AML-193 (cell line): ENCODE measurements at regions not wholly inside any gene's neighbourhood (a gene's known extent, or its start where the extent isn't known, plus 50 kb on each side); places are given as distances from the start of the nearest gene placed in this dataset.
"Not testable (repeated sequence)": the region's sequence is repeated elsewhere in the genome, so short reads cannot be mapped to it uniquely, and the experiment has no call there.

Source experiments
- DNase-seq, 2 experiments: peaks; one replicate each; lab custom pipeline; 2025; lab: John Stamatoyannopoulos, UW

DNA sequence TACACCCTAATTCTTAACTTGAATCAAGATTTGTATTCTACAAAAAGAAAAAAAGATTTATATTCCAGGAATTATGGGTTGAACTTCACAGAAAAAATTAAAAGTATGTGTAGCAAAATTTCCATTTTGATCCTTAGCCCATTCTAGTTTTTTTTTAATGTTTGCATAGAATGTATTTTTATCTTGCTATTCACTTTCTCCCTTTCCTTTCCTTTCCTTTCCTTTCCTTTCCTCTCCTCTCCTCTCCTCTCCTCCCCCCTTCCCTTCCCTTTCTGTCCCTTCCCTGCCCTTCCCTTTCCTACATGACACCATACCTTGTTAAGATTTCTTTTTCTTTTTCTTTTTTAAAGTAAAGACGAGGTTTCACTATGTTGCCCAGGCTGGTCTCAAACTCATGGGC lies 542.5 kb upstream of the PTGER4 start:
- no peak for DNase-seq

DNA sequence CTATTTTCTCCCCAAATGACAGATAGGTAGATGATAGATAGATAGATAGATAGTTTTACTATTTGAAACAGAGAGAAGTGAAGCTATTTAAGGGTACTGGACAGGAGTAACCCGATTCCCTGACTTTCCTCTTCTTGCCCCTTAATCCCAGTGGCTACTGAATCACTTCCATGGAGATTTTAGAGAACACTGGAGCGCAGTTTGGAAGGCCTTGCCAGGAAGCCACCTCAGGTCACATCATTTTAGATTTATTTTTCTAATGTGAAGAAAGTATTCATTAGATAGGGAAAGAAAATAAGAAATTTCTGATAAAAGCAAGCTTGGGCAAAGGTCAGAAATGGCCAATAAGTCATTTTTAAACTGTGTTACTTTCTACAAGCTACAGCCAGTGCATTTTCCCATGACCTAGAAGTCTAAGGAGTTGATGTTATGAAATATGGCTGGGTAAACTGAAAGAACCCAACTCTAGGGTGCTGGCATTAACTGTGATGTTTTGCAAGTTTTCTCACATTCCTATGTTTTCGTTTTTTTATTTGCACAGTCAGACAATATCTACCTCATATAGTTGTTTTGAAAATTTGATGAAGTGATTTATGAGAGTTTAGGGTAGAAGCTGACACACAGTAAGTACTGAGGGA lies 544.7 kb upstream of the PTGER4 start:
- no peak for DNase-seq

- no peak for DNase-seq
Measured at GRCh38 chr5:40124367-40124766, 555.3 kb upstream of the PTGER4 start.

DNA sequence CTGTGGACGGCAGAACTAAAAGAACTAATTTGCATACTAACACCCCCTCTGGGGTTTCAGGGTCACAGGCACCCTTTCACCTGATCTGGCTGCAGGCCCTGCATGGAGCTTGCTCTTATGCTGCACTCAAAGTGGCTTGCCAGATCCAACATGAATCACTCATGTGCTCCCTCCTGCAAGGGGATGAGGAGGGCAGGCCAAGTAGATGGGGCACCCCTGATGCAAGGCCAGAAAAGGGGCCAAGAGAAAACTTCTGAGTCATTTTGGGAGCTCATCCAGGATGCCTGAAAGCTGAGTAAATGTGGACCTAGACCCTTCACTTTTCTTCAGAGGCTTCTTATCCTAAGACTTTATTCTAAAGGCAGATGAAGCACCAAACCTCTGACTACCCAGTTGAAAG lies 558.5 kb upstream of the PTGER4 start:
- no peak for DNase-seq

GRCh38 chr5:40112875-40113274 lies 566.8 kb upstream of the PTGER4 start:
- DNase-seq, result no peak

DNA sequence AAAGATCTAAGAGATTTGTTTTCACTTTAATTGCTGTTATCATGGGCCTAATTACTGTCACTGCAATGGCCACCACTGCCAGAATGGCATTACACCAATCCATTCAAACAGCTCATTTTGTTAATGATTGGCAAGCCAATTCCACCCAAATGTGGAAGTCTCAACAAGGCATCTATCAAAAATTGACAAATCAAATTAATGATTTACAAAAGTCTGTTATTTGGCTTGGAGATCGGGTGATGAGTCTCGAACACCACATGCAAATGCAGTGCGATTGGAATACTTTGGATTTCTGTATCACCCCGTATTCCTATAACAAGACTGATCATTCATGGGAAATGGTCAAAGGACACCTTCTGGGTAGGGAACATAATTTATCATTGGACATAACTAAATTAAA lies 568.7 kb upstream of the PTGER4 start:
- not testable (repeated sequence) for DNase-seq

DNA sequence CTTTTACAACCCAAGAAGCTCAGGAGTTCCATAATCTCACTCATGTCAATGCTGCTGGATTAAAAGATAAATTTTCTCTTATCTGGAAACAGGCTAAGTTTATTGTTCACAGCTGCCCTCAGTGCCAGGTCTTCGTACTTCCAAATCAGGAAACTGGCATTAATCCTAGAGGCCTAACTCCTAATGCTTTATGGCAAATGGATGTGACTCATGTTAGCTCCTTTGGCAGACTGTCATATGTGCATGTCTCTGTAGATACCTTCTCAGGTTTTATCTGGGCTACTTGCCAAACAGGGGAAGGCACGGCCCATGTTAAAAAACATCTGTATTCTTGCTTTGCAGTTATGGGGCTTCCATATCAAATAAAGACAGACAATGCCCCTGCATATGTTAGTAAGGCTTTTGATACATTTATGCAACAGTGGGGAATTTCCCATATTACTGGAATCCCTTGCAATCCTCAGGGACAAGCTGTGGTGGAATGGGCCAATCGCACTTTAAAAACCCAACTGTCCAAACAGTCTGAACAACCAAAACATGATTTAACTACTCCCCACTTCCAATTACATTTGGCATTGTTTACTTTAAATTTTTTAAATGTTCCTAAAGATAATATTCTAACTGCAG lies 570.8 kb upstream of the PTGER4 start:
- DNase-seq, result not testable (repeated sequence)

GRCh38 chr5:40107786-40108185 lies 571.9 kb upstream of the PTGER4 start:
- not testable (repeated sequence) for DNase-seq

DNA sequence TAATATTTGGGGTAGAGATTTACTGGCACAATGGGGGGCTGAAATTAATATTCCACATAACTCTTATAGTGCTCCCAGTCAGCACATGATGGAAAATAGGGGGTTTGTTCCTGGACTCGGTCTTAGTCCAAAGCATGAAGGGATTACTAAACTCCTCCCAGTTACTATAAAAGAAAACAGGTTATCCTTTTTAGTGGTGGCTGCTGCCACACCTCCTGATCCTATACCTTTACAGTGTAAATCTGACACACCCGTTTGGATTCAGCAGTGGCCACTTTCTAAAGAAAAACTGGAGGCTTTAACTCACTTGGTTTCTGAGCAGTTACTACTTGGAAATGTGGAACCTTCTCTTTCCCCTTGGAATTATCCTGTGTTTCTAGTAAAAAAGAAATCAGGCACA lies 572.9 kb upstream of the PTGER4 start:
- no peak for DNase-seq

GRCh38 chr5:40098313-40098712 lies 581.4 kb upstream of the PTGER4 start:
- no peak for DNase-seq

DNA sequence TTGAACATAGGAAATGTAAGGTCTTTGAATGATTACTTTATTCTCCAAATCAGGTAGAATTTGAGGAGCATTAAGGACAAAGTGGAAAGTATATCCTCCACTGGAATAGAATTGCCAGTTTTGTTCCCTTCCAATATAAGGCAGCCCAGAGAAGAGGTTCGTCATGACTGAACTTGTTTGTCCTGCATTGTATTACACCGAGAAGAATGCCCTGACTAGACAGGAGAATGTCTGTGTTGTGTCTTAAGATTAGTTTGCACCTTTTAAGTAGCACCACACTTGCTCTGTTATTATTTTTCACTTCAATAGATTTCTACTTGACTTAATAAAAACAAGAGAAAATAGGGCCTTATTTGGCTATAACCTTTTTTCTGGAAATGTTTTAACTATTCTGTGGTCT lies 586.2 kb upstream of the PTGER4 start:
- DNase-seq, result no peak

GRCh38 chr5:40089269-40089668 lies 590.4 kb upstream of the PTGER4 start:
- no peak for DNase-seq

GRCh38 chr5:40084614-40085013 lies 595.1 kb upstream of the PTGER4 start:
- no peak for DNase-seq

DNA sequence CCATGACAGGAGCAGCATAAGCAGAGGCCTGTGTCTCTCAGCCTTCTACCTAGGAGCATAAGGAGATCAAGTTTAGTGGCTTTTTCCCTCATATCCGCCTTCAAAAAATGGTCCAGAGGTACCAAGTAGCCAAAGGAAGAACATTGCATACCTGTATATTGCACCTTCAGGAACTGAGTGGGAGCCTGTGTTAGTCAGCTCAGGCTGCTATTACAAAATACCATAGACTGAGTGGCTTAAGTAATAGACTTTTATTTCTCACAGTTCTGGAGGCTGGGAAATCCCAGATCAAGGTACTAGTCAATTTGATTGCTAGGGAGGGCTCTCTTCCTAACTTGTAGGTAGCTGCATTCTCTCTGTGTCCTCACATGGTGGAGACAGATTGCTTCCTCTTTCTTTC lies 597.4 kb upstream of the PTGER4 start:
- DNase-seq, result no peak

DNA sequence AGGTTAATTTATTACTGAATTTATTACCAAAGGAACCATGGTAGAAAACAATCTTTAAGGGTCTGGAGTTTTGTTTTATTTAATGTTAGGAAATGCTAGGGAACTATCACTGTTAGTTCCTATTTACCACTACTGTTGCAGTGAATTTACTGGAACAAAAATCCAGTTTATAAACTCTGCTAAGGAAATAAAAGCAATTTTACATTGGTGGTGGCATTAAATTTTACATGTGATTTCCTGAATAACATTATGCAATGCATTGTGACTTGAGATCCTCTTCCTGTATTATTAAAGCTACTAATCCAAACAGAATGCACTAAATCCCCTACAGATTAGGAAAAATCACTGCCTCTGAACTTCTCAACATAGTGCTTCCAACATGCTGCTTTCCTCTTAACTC lies 599.5 kb upstream of the PTGER4 start:
- DNase-seq, result no peak

DNA sequence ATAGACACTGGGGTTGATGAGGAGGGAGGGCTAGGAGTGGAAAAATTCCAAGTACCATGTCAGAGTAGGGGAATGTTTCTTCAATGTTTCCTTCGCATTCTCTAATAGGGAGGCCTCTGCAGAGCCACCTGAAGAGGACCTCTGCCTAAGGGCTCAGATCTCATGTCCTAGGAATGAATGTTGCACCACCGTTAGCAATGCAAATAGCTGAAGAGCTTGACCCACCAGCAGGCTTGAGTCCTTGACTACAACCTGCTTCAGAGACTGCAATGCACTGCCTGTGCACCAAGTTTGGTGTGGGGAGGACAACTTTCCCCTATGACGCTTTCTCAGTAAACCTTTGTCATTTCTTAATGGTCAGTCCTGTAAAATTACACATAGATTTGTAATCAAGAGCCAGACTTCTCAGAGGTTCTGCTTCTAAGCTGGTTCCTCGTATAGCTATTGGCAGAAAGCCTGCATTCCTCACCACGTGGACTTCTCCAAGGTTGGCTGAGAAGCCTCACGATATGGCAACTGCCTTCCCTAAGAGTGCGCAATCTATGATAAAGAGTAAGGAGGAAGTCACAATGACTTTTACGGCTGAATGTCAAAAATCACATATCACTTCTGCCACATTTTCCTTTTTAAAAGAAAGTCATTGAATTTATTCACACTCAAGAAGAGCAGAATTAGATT lies 600.7 kb upstream of the PTGER4 start:
- no peak for DNase-seq

DNA sequence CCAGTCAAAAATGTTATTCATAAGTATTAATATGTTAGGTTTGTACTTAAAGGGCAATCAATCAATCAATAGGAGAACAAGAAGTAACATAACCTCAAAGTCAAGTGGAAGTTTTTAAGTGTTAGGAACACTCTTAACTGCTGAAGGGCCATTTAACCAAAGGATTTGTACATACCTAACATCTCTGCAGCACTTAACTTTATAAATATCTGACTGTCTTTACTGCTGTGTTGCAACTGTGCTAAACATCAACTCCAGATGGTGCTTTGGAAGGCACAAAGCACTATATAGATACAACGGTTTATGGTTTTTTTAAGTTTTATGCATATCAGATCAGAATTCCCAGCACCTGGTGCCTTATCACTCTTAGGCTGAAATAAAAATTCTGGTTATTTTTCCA lies 604.9 kb upstream of the PTGER4 start:
- DNase-seq, result no peak

- DNase-seq, result no peak
Measured at GRCh38 chr5:40073927-40074326, 605.8 kb upstream of the PTGER4 start.

GRCh38 chr5:40071870-40072269 lies 607.8 kb upstream of the PTGER4 start:
- DNase-seq, result no peak

DNA sequence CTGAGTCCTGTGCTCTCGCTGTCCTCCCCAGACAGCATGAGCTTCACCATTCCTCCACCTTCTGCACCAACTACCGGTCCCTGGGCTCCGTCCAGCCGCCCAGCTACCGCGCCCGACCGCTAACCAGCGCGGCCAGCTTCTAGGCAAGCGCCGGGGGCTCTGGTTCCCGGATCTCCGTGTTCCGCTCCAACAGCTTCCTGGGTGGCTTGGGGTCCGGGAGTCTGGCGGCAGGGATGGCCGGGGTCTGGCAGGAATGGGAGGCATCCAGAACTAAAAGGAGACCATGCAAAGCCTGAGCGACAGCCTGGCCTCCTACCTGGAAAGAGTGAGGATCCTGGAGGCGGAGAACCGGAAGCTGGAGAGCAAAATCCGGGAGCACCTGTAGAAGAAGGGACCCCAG lies 613.1 kb upstream of the PTGER4 start:
- no peak for DNase-seq

- DNase-seq, result no peak
Measured at GRCh38 chr5:40052808-40053207, 626.9 kb upstream of the PTGER4 start.

GRCh38 chr5:40046792-40047191 lies 622.0 kb upstream of the DAB2 start:
- no peak for DNase-seq

- DNase-seq, result no peak
Measured at GRCh38 chr5:40045429-40045828, 620.6 kb upstream of the DAB2 start.

DNA sequence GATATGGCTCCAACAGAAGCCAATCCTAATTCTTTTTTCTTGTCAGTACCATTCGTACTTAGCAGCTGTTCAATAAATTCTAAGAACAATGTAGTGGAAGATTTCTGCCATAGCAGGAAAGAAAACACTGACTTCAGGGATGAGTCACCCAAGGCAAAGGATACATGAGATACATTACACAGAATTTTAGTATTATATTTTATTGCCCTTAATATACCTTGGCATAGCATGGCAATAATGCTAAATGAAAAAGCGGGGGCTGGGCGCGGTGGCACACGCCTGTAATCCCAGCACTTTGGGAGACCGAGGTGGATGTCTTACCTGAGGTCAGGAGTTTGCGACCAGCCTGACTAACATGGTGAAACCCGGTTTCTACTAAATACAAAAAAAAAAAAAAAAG lies 619.1 kb upstream of the DAB2 start:
- no peak for DNase-seq
